ENCODE measurements at regions not wholly inside any gene's neighbourhood (a gene's known extent, or its start where the extent isn't known, plus 50 kb on each side); places are given as distances from the start of the nearest gene placed in this dataset.
"Not testable (repeated sequence)": the region's sequence is repeated elsewhere in the genome, so short reads cannot be mapped to it uniquely, and the experiment has no call there.

DNA sequence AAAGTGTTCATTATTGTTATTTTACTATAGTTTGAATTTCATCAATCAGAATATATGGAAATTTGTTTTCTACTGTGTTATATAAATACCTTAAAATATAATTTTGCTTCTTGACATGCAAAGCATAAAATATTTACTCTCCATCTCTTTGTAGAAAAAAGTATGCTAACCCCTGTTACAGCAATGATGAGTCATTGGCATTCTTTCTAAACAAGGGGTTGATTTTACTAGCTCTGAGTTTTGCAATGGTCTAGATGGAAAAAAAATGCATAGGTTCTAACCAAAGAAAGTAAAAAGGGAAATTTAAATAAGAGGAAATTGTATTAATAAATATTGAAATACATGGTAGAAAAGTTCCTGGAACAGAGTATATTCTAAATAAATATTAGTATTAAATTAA is 990.2 kb upstream of the ATXN7L3B start:
- no peaks in the 10 kb centered on the region for H3K9me3 ChIP-seq
- TF ChIP-seq POLR2A (IDR thresholded peaks at IDR 0.05), result no peak
- TF ChIP-seq, protein P1, sequence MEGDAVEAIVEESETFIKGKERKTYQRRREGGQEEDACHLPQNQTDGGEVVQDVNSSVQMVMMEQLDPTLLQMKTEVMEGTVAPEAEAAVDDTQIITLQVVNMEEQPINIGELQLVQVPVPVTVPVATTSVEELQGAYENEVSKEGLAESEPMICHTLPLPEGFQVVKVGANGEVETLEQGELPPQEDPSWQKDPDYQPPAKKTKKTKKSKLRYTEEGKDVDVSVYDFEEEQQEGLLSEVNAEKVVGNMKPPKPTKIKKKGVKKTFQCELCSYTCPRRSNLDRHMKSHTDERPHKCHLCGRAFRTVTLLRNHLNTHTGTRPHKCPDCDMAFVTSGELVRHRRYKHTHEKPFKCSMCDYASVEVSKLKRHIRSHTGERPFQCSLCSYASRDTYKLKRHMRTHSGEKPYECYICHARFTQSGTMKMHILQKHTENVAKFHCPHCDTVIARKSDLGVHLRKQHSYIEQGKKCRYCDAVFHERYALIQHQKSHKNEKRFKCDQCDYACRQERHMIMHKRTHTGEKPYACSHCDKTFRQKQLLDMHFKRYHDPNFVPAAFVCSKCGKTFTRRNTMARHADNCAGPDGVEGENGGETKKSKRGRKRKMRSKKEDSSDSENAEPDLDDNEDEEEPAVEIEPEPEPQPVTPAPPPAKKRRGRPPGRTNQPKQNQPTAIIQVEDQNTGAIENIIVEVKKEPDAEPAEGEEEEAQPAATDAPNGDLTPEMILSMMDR (IDR thresholded peaks at IDR 0.05), result no peak
- no peak for TF ChIP-seq EP300 (IDR thresholded peaks at IDR 0.05)
- no peak for TF ChIP-seq POLR2AphosphoS5 (IDR thresholded peaks at IDR 0.05)
- no peak for DNase-seq (ENCODE audit: low spot score in 2 of 2)

DNA sequence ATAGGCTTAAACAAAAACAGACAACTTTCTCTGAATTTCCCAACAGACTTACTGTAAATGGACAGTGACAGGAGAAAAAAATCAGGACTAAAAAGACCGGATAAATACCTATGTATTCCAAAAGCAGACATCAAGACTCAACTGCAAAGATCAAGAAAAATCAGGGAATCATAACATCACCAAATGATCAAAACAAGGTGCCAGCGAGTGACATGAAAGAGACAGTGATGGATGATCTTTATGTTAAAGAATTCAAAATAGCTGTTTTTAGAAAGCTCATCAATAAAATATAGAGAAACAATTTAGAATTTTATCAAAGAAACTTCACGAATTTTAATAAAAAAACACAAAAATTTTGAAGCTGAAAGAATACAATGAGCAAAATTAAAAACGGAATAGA is 952.5 kb upstream of the ATXN7L3B start:
- no peak for TF ChIP-seq POLR2A (IDR thresholded peaks at IDR 0.05)
- TF ChIP-seq EP300 (IDR thresholded peaks at IDR 0.05), result no peak
- TF ChIP-seq, protein P1 (IDR thresholded peaks at IDR 0.05), result no peak
- TF ChIP-seq POLR2AphosphoS5 (IDR thresholded peaks at IDR 0.05), result no peak
- DNase-seq (ENCODE audit: low spot score in 2 of 2), result no peak
- Histone ChIP-seq H3K27ac (no peak overlapping the region), H3K9me3 (peaks cover 8% of the 10 kb centered on the region), H3K27me3 (no peaks in the 10 kb centered on the region), H3K36me3 (no peaks in the 10 kb centered on the region), H3K4me1 (no peaks in the 10 kb centered on the region), H3K4me3 (no peak overlapping the region)
- WGBS, result 85% methylated on average over 4 of the region's 4 CpGs

More for the DNA sequence above, 990.2 kb upstream of the ATXN7L3B start:
- no peaks in the 10 kb centered on the region for H3K27me3 ChIP-seq
- H3K4me3 ChIP-seq, result no peak overlapping the region
- no peaks in the 10 kb centered on the region for H3K36me3 ChIP-seq
- H3K27ac ChIP-seq, result no peak overlapping the region
- H3K4me1 ChIP-seq, result no peaks in the 10 kb centered on the region

DNA sequence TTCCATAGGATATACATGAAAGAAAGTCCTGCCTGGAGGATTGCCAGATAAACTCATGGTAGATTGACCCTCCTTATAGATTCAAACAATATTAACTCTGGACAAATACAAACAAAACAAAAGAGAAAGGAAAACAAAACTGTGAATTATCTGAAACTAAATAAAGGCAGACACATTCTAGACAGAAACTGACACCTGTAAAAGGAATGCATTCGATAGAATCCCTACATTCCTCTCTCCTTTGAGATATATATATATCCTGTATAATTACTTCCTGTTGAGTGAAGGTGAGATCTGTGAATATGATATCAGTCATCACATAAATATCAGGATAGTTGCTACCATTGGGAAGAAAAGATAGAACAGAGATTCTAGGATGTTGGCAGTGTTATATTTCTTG is 948.4 kb upstream of the ATXN7L3B start:
- no peaks in the 10 kb centered on the region for H3K4me1 ChIP-seq
- no peak overlapping the region for H3K4me3 ChIP-seq
- WGBS, result 57% methylated on average over 1 of the region's 1 CpG
- no peak overlapping the region for H3K27ac ChIP-seq
- H3K27me3 ChIP-seq, result no peaks in the 10 kb centered on the region
- no peak for TF ChIP-seq EP300 (IDR thresholded peaks at IDR 0.05)
- no peak for TF ChIP-seq POLR2AphosphoS5 (IDR thresholded peaks at IDR 0.05)
- TF ChIP-seq POLR2A (IDR thresholded peaks at IDR 0.05), result no peak
- TF ChIP-seq, protein P1 (IDR thresholded peaks at IDR 0.05), result no peak
- peaks cover 4% of the 10 kb centered on the region for H3K9me3 ChIP-seq
- DNase-seq (ENCODE audit: low spot score in 2 of 2), result no peak
- no peaks in the 10 kb centered on the region for H3K36me3 ChIP-seq

DNA sequence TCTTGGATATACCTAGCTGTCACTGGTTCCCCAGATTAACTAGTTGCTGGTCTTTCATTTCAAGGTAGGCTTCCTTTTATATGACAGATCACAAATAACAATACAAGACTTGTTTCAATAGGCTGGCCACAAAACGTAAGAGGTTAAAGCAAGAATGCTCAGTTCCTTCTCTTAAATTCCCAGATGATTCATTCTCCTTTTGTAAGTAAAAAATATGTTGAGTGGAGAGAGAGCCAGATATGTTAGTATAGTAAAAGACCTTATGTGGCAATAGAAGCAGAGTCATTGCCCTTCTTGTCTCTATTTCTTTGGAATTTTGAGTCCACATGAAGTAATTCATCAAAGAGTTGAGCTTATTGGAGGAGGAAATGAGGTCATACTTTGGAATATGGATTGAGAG is 939.0 kb upstream of the ATXN7L3B start:
- TF ChIP-seq EP300 (IDR thresholded peaks at IDR 0.05) (no peak), POLR2AphosphoS5 (IDR thresholded peaks at IDR 0.05) (no peak), POLR2A (IDR thresholded peaks at IDR 0.05) (no peak)
- TF ChIP-seq, protein P1 (IDR thresholded peaks at IDR 0.05), result no peak
- DNase-seq (ENCODE audit: low spot score in 2 of 2), result no peak

DNA sequence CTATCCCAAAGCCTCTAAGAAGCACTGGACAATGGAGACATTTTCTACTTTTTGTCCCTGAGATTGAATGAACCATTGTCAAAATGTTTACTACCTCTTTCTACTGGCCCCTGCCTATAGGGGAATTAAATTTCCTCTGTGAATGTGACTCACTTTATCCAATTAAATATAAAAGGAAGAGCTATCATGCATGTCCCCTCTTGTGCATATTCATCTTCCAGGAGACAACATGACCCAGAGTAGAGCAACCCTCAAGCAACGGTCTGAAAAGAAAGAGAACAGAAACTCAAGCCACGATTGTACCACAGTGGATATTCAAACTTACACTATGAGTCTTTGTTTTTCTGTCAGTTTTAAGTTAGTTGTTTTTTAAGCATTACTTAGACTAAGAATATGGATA is 938.4 kb upstream of the ATXN7L3B start:
- Histone ChIP-seq H3K36me3 (no peaks in the 10 kb centered on the region), H3K27ac (no peak overlapping the region), H3K4me3 (no peak overlapping the region), H3K4me1 (no peaks in the 10 kb centered on the region), H3K27me3 (no peaks in the 10 kb centered on the region), H3K9me3 (no peaks in the 10 kb centered on the region)
- no peak for DNase-seq (ENCODE audit: low spot score in 2 of 2)
- TF ChIP-seq, protein P1 (IDR thresholded peaks at IDR 0.05), result no peak
- no peak for TF ChIP-seq EP300 (IDR thresholded peaks at IDR 0.05)
- no peak for TF ChIP-seq POLR2AphosphoS5 (IDR thresholded peaks at IDR 0.05)
- TF ChIP-seq POLR2A (IDR thresholded peaks at IDR 0.05), result no peak
- WGBS, result 72% methylated on average over 2 of the region's 2 CpGs

More for the DNA sequence above, 939.0 kb upstream of the ATXN7L3B start:
- Histone ChIP-seq H3K27me3 (no peaks in the 10 kb centered on the region), H3K27ac (no peak overlapping the region), H3K36me3 (no peaks in the 10 kb centered on the region), H3K9me3 (no peaks in the 10 kb centered on the region), H3K4me3 (no peak overlapping the region), H3K4me1 (no peaks in the 10 kb centered on the region)
- 53% methylated on average over 1 of the region's 1 CpG for WGBS

DNA sequence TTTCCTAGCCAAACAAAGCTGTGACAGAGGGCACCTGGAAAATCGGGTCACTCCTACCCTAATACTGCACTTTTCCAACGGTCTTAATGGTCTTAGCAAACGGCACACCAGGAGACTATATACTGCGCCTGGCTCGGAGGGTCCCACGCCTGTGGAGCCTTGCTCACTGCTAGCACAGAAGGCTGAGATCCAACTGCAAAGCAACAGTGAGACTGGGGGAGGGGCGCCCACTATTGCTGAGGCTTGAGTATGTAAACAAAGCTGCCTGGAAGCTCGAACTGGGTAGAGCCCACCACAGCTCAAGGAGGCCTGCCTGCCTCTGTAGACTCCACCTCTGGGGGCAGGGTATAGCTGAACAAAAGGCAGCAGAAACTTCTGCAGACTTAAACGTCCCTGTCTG is 931.7 kb upstream of the ATXN7L3B start:
- not testable (repeated sequence) for H3K9me3 ChIP-seq; H3K4me3 ChIP-seq; H3K27me3 ChIP-seq; DNase-seq (ENCODE audit: low spot score in 2 of 2); H3K27ac ChIP-seq; H3K4me1 ChIP-seq; H3K36me3 ChIP-seq
- 89% methylated on average over 5 of the region's 9 CpGs for WGBS

All from suprapubic skin (tissue), 4 donors.